ENCODE measurements at regions not wholly inside any gene's neighbourhood (a gene's known extent, or its start where the extent isn't known, plus 50 kb on each side); places are given as distances from the start of the nearest gene placed in this dataset.

DNA sequence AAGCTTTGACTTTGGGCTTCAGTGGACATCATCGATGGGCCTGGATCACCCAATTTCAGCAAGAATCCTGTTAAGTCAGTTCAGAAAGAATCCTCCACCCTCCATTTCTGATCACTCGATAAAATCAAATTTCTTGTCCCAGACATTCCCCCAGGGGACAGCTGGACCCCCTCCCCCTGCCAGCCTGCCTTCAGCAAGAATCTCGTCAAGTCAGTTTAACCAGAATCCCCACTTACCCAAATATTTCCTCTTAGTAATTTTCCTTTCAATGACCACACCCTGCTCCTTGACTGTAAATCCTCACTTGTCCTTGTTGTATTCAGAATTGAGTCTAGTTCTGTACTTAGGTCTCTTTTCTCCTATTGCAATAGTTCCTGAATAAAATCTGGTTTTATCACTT is 766.9 kb downstream of the XPNPEP1 start:
- TF ChIP-seq CTCF (conservative IDR thresholded peaks at IDR 0.05 in 1 of 2, IDR thresholded peaks at IDR 0.05 in 1 of 2; ENCODE audit: extremely low read depth in 1 of 2, insufficient read depth in 1 of 2, low read depth in 1 of 2, low read length in 2 of 2), result no peak
- no peak for TF ChIP-seq EZH2 (IDR thresholded peaks at IDR 0.05; ENCODE audit: borderline replicate concordance, low read length)
